GM12878 (cell line): ENCODE measurements at regions not wholly inside any gene's neighbourhood (a gene's known extent, or its start where the extent isn't known, plus 50 kb on each side); places are given as distances from the start of the nearest gene placed in this dataset.

Experiments used
- CTCF ChIP-seq, 3 experiments: IDR thresholded peaks in 2 of 3; conservative IDR thresholded peaks in 1 of 3; 2 replicates each; pipeline ENCODE4 v1.5.1; 2011; ENCODE audit warnings: low read depth in 3 of 3, low read length in 3 of 3, mild to moderate bottlenecking in 3 of 3, control low read depth in 2 of 3, moderate library complexity in 2 of 3, inconsistent platforms in 1 of 3, mixed read lengths in 1 of 3; ENCODE audit not compliant: control insufficient read depth in 2 of 3, insufficient read depth in 1 of 3; ENCODE audit errors: extremely low read depth in 1 of 3
- FOXM1 ChIP-seq: IDR thresholded peaks from 2 replicates; pipeline ENCODE4 v1.6.1; 2012; ENCODE audit warnings: low read depth, mild to moderate bottlenecking, inconsistent platforms, low read length, moderate library complexity
- GABPA ChIP-seq: IDR thresholded peaks from 2 replicates; pipeline ENCODE4 v1.6.1; 2014; ENCODE audit warnings: antibody characterized with exemption, low read depth, mild to moderate bottlenecking, inconsistent platforms
- MXI1 ChIP-seq: fragments of 150-350 bp; IDR thresholded peaks from 2 replicates; pipeline ENCODE4 v1.6.1; 2011; ENCODE audit warnings: low read depth, mild to moderate bottlenecking, inconsistent platforms, low read length, improper control_type of control experiment
- POLR2A ChIP-seq: IDR thresholded peaks from 2 replicates; pipeline ENCODE4 v1.6.1; 2011; ENCODE audit warnings: low read depth, mild to moderate bottlenecking, low read length
- RELA ChIP-seq: fragments of 450-650 bp; IDR thresholded peaks from 2 replicates; pipeline ENCODE4 v1.8.0; 2014; ENCODE audit warnings: borderline replicate concordance; ENCODE audit not compliant: partially characterized antibody
- ZBTB33 ChIP-seq: fragments of 450-650 bp; IDR thresholded peaks from 2 replicates; pipeline ENCODE4 v1.6.1; 2017; ENCODE audit warnings: mild to moderate bottlenecking
- ZNF384 ChIP-seq: IDR thresholded peaks from 2 replicates; pipeline ENCODE4 v1.6.1; 2012; ENCODE audit warnings: low read depth, mild to moderate bottlenecking, low read length, improper control_type of control experiment, borderline replicate concordance

GRCh38 chr17:17424552-17424951 lies 52.2 kb upstream of the MED9 start:
- no peak for TF ChIP-seq GABPA
- no peak for TF ChIP-seq CTCF (IDR thresholded peaks at IDR 0.05 in 2 of 3, conservative IDR thresholded peaks at IDR 0.05 in 1 of 3; ENCODE audit: control insufficient read depth in 2 of 3, extremely low read depth in 1 of 3, insufficient read depth in 1 of 3, low read depth in 3 of 3, low read length in 3 of 3)
- TF ChIP-seq FOXM1: no peak
- TF ChIP-seq ZBTB33: no peak
- TF ChIP-seq ZNF384: no peak
- no peak for TF ChIP-seq MXI1
- TF ChIP-seq POLR2A: no peak
- TF ChIP-seq RELA: no peak
